ENCODE measurements at regions not wholly inside any gene's neighbourhood (a gene's known extent, or its start where the extent isn't known, plus 50 kb on each side); places are given as distances from the start of the nearest gene placed in this dataset.

DNA sequence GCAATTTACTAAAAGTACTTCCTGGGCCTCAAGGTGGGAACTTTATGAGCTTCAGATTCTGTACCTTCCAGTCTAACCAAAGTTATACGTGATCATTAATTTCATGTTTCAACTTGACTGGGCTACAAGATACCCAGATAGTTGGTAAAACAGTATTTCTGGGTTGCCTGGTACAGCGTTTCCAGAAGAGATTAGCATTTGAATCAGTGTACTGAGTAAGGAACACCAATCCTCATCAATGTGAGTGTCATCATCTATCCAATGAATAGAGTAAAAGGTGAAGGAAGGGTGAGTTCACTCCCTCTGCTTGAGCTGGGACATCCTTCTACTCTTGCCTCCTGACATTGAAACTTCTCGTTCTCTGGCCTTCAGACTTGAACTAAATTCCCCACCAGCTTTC is 274.5 kb upstream of the ID2 start:
- no peak for DNase-seq

DNA sequence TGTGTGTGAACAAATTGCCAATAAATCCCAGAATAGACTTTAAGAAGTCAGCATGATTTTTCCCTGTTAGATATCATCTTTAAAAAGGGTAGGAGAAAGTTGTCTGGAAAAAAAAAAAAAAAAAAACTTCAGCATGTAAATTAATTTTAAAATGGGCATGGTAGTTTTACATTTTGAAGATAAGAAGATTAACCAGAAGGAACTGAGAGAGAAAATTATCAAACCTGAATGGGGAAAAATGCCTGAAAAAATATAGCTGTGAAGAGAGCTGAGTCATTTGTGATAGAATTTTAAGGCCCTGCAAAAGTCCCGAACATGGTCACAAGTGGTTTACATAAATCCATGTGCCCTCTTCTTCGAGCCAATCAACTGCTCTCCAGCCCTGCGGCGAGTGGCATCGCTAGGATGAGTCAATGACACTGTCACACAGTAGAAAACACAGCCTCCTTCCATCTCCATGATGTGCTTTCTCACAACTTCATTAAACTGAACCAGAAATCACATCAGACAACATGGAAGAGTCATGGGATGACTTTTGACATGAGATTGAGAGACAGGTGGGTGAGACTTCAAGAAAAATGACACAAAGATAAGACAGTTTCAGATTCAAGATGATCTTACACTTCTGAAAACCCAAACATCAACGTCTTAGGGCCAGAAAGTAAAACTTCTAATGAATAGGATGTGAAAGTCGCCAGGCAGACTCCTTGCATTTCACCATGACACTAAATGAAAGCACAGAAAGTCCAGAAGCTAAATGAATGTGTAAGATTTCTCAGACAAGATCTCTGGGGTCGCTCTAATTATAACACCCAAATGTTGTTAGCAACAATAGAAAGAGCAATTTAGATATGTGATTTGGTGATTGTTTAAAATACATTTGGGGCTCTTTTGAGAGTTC is 273.0 kb upstream of the ID2 start:
- DNase-seq, result no peak

DNA sequence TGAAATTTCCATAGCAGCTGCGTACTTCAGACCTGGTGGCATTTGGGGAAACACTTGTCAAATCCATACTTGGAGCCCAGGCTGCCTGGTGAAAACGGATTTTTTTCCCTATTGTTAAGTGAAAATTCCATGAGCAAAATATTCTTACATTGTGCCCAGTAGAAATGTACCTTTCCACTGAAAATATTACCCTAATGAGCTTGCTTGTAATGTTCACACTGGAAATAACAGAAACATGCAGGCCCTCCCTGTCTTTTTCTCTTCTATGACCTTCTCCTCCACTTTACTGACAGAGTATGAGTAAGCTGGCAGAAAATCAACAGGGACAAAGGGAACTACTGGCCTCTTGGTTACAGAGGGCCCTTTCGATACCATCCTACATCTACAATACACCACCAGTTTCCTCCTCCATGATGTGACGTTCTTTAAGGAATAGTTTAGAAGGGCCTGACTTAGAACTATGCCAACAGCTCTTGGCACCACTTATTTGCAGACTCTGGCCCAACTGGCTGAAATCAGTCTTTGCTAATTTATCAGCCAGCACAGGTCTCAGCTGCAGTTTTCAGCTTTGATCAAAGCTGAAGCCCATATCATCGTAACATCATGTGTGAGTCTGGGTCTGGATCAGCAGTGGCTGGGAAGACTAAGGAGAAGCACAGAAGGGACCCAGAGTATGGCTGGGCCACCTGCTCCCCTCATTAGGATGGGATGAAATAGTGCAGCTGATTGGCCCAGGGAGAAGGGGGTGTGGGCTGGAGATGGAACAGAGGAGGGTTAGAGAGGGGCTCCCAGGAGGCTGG is 272.2 kb upstream of the ID2 start:
- DNase-seq, result no peak

DNA sequence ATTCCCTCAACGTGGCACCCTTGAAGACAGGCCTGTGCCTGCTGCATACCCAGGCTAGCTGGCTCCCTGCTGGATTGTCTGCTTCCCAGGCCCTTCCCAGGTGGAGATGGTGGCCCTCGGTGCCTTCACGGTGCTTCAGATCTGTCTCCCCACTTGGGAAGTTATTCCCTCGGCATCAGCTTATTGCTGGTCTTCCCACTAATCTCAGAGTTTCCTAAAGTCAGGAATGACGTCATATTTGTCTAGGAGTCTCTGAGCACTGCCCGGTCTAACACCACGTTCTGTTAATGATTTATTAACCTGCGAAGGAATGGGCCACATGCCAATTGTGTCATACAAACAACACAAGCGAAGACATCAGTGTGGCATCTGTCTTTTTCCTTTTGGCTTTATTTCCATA is 269.8 kb upstream of the ID2 start:
- no peak for DNase-seq

DNA sequence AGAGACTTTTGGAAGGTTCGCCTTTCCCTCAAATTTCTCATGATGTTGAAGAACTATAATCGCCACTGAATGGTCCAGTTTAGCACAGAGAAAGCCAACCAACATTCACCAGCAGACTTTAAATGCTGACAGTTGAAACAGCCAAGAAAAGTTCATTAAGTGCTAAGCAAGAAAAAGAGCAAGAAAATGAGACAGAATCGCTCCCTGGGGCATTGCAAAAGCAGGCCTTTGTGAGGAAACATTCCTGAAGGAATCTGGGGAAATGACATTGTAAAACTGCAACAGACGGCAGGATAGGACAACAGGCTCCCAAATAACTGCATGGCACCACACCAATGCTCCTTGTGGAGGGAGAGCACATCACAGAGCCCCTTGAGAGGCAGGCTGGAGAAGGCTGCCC is 269.3 kb upstream of the ID2 start:
- DNase-seq, result no peak

DNA sequence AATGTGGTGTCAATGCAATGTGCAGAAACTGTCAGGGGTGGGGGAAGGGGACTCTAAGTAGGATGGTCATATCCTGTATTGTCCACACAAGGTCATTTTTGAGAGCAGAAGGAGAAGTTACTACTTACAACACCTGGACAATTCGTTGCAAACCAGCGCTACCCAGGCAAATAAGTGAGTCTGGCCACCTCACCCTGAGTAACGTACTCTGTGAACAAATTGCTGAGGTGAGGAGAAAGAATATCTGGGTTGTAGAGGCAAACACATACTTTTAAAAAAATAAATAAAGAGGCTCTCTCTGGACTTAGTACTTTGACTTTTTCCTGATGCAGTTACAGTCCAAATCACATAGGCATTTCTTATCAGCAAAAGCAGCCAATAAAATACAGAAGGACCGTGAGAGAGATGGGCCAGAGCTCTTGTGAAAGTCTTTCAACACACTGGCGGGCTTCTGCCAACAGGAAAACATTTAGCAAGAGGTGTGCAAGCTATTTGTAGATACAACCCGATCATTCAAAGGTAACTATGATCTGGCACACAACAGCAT is 268.2 kb upstream of the ID2 start:
- no peak for DNase-seq

DNA sequence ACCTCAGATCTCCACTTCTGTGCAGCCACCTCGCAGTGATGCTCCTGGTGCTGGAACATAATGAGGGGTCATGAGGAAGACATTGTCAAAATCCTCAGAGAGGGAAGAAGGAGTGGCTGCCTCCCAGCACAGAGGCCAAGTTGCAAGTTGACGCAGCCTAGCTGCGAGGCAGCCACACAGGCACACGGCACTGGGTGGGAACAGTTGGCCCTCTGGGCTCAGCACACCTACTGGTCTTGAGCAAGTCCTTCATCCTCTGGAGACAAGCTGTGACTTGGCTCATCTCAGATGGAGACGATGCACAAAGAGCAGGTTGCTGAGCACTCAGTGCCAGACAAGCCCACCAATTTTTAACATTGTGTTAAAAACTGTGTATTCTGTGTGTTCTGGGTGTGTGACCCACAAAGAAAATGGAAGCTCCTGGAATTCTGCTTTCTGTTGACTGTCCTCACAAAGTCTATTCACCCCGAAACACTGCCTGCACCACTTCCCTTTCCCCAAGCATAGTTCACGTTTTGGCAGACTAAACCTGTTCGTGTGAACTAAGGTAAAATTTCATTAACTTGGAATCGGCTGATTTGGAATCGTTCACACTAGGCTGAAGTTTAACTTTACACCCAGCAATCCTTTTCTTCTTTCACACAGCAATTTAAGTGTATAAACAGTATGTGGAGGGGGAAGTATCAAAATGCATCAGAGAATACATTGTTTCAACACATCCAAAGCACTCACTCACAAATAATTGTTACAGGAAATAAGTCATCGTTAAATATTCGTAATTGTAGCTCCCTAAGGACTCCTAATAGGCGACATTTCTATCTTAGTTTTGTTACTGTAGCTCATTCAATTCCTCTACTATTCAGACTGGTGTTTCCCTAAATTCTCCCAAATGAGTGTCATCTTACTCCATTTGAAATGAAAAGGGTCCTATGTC is 266.6 kb upstream of the ID2 start:
- no peak for DNase-seq

DNA sequence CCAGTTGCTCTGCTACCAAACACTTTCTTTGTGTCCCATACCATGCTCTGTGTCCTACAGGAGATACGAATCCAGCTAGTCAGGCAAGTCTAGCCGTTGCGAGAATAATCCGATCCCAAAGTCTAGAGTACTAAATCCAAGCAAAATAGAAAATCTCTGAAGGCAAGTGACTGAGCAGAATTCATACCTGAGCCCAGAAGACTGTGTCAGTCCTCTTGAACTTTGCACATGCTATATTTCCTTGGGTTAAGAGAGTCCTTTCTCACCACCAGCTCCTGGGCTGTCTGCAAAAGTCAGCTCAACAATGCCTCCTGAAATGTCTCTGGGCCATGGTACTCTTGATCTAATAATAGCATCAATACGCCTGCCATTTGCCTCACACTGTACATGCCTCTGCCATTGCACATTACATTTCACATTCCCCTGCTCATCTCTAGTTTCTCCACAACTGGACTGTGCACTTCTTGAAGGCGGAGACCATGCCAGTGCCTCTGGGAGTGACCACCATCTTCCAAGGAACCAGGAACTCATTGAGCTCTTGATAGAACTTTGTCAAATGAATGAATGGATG is 265.8 kb upstream of the ID2 start:
- no peak for DNase-seq

DNA sequence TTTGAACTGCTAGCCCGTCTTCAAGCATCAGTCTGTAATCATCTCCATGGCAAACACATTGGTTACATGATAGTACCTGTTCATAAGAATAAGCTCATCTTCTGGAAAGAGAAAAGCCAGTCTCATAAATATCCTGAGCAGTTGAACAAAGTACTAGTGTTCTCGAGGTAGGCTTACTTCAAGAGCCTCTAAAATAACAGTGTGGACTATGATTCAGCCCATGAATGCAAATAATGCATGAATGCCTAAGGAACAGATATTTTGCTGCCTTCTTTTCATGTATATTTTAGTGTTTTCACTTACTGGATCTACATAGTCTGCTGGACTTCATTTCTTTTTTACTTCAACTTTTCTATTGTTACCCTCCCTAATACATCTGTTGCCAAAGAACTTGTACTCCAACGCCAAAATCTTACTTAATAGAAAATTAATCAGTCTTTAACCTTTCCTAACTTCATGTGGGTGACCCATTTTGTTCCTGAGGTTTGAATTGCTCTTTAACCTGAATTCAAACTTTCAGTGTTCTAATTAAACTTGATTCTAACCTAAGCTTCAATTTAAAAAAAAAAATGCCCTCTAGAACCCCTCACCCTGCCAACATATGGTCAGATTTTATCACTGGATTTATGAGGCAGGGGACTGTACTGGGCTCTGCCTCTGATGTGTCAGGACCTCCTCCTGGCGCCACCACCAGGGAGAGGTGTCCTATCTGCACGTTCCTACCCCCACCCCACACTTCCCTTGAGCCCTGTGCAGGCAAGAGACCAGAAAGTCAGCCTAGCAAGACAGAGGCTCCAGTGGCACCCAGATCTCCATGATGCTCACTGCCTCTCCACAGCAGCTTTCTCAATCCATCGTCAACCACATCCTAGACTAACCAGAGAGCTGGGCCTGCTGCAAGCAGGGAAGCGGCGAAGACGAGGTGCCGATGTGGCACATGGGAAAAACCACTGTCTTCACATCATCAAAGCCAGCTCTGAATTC is 264.7 kb upstream of the ID2 start:
- peak; percentile 8 for DNase-seq

DNA sequence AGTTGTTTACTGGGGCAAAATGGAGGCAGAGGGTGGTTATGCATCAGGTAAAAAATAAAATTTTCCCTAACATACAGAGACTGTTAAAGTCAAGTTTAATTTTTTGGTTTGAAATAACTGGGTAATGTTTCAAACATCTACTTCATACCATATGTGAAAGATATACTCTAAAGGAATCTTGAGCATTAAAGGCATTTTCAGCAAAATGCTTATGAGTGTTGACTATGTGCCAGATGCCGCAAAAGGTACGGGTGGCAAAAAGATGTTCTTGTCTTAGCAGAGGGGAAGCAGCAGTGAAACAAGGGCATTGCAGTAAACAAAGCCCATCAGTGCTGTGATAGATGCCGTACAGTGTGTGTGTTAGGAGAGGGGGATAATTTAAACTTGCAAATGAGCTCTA is 263.1 kb upstream of the ID2 start:
- DNase-seq, result no peak

DNA sequence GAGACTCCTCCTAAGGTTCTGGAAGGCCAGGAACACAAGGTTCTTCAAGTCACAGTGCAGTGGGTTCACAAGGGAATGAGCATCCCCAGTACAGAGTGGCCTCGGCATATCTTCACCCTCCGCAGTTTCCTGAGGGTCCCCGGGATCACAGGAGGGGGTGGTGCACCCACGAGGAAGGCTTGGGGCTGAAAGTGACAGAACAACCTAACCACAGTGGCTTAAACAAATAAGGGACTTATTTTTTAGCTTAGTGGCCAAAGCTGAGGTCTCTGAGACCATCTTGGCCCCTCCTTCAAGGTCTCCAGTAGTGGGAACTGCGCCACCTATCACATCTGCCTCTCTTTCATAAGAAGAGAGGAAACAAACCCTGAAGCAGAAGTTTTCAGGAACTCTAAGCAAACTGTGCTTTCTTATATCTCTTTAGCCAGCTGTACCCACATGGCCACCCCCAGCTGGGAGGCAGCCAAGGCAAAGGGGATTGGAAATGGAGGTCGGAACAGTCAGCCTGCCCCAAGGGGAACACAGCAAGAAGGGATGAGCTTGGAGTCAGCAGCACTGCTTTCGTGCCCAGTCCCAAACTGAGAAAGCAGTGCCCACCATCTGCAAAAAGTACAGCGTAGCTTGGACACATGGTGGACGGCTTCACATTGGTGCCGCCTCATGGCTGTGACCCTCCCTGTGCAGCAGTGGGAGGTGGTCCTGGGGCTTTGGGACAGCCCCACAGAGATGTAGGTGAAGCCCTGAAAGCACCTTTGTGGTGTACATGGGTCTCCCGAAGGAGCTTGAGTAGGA is 260.0 kb upstream of the ID2 start:
- no peak for DNase-seq

DNA sequence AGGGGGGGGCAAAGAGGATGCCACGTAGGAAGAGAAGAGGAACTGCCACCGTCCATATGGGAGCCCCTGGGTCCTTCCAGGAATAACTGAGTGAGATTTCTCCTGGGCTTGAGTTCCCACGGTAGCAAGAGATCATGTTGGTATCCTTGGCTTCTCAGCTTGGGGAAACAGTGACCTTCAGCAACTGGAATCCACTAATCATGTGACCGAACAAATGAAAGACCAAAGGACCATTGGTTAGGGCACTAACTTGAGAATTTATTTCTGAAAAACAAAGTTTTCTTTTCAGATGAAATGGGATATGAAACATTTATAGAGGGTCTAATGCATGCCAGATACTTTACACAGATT is 259.4 kb upstream of the ID2 start:
- DNase-seq, result no peak

DNA sequence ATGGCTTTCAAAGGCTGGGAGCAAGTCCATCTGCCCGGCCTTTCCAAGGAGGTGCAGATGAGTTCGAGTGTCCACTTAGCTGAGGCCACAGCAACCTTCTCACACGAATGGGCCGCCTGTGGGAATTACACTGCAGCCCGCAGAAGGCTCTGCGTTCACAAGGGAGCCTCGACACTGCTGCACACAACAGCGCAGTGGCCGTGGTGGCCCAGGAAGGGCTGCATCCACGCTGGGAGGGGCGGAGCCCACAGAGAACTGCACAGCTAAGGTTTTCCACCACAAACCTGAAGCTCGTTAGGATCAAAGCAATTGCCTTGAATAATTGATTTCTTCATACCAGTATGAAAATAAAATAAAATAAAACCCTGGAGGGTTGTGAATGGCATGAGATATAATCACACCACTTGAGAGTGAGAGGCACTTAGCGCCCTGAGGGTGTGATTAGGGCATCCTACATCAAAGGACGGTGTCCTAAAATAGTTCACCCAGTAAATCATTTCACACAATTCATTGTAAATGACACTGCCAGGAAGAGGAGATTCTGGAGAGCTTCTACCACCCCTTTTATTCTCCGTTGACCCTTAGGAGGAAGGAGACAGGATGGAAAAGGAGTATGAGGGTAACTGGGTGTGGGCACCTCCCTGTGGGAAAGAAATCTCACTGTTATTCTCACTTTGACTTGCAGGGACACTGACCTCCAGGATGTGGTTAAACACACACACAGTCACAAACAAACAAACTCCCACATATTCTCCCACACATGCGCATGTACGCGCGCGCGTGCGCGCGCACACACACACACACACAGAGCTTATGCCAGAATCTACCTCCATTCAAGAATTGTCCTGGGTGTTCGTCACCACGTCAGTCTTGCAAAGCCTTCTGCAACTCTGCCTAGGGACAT is 256.6 kb upstream of the ID2 start:
- no peak for DNase-seq

DNA sequence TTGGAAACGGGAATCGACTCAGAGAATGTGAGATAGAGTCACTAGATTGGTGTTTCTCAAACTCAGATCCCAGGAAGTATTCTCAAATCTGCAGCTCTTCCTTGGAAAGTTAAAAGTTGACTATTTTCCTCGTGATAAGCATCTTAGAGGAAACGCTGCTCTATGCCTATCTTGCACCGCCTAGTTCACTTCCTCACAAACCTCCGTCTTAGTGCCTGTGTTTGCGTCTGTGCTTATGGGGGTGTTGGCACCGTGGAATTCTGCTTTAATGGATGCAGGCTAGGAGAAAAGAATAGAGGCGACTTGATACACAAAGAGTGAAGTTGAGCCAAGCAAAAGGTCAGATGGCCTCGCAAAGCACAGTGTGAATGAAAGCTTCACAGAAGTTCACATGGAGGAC is 255.3 kb upstream of the ID2 start:
- no peak for DNase-seq

DNA sequence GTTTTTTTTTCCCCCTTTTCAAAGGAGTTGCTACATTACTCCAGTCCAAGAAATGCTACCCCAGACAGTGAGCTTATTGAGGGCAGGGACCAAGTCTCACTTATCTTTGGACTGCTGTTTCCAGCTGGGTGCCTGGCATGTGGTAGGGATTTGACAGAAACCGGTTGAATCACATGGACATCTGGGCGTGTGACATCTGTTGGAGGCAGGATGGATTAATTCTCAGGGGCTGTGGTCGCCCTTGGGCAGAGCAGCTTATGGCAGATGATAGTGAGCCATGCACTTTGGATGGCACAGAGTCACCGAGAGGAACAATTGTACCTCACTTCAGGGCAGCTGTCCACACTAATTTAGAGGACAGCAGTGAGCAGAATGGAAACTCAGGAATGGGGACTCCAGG is 254.6 kb upstream of the ID2 start:
- DNase-seq, result peak; percentile 70

DNA sequence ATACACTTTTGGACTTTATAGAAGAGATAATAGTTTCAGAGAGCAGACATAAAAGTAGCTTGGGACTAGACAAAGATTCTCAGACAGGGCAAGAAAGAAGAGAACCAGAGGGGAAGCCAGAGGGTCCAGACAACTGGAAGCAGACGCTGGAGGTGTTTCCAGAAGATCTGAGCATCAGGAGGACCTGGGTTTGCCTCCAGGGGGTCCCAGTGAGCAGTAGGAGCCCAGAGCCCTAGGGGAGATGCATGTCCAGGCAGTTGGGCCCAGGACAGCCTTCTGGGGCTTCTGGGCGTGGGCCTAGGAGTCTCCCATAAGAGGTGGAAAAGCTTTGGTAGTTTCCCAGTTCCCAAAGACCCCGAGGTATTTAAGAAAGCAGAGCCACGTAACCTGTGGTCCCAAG is 251.2 kb upstream of the ID2 start:
- DNase-seq, result peak; percentile 25

DNA sequence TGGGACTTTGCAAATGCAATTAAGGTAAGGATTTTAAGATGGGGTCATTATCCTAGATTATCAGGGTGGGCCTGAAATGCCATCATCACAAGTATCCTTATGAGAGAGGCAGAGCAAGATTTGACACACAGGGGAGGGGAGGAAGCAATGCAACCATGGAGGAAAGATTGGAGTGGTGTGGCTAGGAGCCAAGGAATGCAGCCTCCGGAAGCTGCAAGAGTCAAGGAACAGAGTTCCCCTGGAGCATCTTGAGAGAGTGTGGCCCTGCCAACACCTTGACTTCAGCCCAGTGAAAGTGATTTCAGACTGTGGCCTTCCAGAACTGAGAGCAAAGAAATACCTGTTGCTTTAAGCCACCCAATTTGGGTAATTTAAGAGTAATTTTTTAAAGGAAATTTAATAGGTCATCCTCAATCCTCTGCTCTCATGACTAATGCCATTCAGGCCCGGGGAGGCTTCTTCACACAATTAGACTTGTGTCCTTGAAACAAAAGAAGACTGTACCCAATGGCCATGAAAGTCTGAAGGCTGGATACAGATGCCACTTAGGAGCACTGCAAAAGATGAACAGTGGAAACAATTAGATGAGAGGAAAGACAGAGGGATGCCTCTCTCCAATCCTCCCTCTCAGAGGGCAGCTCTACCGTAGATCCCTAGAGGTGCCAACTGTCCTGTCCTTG is 250.3 kb upstream of the ID2 start:
- no peak for DNase-seq

DNA sequence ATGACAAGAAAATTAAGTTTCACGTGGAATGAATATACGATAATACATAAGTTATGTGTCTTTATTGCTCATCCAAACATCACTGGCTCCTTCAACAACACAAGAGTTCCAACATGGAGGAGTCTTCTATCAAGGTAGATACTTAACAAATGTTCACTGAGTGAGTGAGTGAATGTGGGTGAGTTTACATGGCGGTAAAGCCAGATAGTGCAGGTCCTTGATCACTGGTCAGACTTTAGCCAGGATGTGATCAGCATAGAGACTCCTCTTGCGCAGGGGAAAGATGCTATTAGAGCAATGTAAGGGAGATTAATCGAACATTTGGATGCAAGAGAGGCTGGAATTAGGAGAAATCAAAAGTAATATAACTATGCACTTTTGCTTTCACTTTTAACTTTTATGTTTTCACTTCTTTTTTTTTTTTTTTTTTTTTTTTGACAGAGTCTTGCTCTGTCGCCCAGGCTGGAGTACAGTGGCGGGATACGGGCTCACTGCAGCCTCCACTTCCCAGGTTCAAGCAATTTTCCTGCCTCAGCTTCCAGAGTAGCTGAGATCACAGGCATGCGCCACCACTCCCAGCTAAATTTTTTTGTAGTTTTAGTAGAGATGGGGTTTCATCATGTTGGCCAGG is 249.0 kb upstream of the ID2 start:
- DNase-seq, result no peak

All from NCI-H82 (cell line).